ENCODE measurements at regions not wholly inside any gene's neighbourhood (a gene's known extent, or its start where the extent isn't known, plus 50 kb on each side); places are given as distances from the start of the nearest gene placed in this dataset.

- no peak for DNase-seq
Observed at GRCh38 chr10:124240839-124241291, 147.5 kb upstream of the CHST15 start.

GRCh38 chr10:124239696-124240095 is 146.3 kb upstream of the CHST15 start:
- DNase-seq: no peak

- no peak for DNase-seq
Observed at GRCh38 chr10:124239134-124239533, 145.7 kb upstream of the CHST15 start.

- no peak for DNase-seq
Observed at GRCh38 chr10:124238367-124238766, 145.0 kb upstream of the CHST15 start.

GRCh38 chr10:124237282-124237961 is 144.0 kb upstream of the CHST15 start:
- no peak for DNase-seq

- no peak for DNase-seq
Observed at GRCh38 chr10:124236816-124237215, 143.4 kb upstream of the CHST15 start.

GRCh38 chr10:124236136-124236535 is 142.7 kb upstream of the CHST15 start:
- DNase-seq: no peak

GRCh38 chr10:124235232-124235631 is 141.8 kb upstream of the CHST15 start:
- DNase-seq: no peak

GRCh38 chr10:124233546-124234138 is 140.2 kb upstream of the CHST15 start:
- no peak for DNase-seq

- DNase-seq: no peak
Observed at GRCh38 chr10:124232686-124233545, 139.5 kb upstream of the CHST15 start.

- no peak for DNase-seq
Observed at GRCh38 chr10:124231168-124232155, 138.1 kb upstream of the CHST15 start.

- DNase-seq: no peak
Observed at GRCh38 chr10:124230635-124231167, 137.3 kb upstream of the CHST15 start.

- no peak for DNase-seq
Observed at GRCh38 chr10:124229989-124230634, 136.7 kb upstream of the CHST15 start.

- DNase-seq: no peak
Observed at GRCh38 chr10:124229201-124229988, 136.0 kb upstream of the CHST15 start.

GRCh38 chr10:124228471-124228870 is 135.1 kb upstream of the CHST15 start:
- DNase-seq: no peak

GRCh38 chr10:124227988-124228387 is 134.6 kb upstream of the CHST15 start:
- no peak for DNase-seq

- DNase-seq: no peak
Observed at GRCh38 chr10:124227055-124227975, 133.9 kb upstream of the CHST15 start.

- DNase-seq: no peak
Observed at GRCh38 chr10:124226271-124227054, 133.1 kb upstream of the CHST15 start.

All from suppressor macrophage treated with lipopolysaccharide for 1 hour (primary cell).